Stimulated activated CD8-positive, alpha-beta memory T cell treated with anti-CD3 and anti-CD28 coated beads, Interleukin-4, amount 100 ng/mL, for 4 hours (primary cell): ENCODE measurements at regions not wholly inside any gene's neighbourhood (a gene's known extent, or its start where the extent isn't known, plus 50 kb on each side); places are given as distances from the start of the nearest gene placed in this dataset.

Experiments
- DNase-seq, 2 donors: peaks; one replicate each; pipeline ENCODE4 v3.0.0-alpha.2; 2020; ENCODE audit warnings: low read depth in 2 of 2, low spot score in 1 of 2

DNA sequence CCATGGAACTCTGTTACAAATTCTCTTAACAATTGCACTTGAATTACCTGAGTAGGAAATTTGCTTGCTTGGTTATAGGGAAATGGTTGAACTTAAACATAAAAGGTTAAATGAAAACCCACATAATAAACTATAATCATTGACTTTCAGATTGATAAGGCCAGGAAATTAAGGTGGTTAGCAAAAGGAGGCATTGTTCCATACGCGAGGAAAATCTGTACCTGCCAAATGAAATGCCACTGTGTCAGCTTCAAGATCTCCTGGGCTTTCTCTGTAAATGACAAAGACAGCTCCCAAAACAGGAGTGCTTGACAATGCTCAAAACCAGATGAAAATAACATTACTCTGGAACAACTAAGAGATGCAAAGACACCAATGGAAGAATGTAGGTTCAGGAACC lies 125.5 kb upstream of the KLF3 start:
- no peak for DNase-seq

DNA sequence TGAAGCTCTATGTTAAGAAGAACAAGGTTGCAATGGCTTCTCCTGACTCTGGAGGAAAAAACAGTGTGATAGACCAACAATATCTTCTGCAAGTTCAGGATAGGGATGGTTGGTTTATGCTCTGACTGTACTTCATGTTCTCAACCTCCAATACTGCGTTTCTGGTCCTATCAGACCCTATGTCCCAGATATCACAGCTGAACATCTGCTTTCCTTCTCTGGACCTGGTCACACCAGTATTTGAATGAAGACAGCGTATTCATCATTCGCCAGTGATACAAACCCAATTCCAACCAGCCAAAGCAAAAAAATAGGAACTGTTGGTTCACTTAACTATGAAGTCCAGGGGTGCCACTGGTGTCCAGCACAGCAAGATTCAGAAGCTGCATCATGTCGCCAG lies 124.5 kb upstream of the KLF3 start:
- DNase-seq: no peak

DNA sequence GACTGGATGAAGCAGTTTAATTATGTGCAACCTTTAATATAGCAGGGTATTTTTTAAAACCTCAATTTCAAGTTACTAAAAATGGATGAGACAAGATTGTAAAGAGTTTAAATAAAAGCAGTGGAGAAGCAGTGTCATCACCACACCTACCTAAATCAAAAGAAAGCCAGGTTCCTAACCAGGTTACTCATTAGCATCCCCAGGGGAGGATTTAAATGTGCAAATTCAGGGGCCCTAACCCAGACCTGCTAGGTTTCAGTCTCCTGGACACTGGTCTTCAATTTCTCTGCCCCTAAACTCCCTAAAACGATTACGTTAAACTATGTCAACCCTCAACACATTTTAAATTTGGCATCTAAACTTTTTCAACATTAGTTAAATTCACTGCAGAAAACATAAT lies 116.9 kb upstream of the KLF3 start:
- no peak for DNase-seq

DNA sequence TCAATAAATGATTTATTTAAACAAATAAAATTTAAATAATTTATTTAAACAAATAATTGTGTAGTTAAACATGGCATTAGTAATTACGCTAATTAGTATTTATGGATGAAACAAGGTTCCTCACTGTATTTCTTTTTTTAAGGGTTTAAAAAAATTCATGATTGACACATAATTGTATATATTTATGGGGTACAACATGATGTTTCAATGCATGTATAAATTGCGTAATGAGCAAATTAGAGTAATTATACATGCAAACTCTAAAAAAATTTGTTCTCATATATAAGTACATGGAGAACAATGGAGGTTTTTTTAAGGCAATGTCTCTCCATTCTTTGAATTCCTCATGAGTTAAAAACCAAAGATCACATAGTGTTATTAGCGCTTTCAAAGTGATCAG lies 115.7 kb upstream of the KLF3 start:
- no peak for DNase-seq

DNA sequence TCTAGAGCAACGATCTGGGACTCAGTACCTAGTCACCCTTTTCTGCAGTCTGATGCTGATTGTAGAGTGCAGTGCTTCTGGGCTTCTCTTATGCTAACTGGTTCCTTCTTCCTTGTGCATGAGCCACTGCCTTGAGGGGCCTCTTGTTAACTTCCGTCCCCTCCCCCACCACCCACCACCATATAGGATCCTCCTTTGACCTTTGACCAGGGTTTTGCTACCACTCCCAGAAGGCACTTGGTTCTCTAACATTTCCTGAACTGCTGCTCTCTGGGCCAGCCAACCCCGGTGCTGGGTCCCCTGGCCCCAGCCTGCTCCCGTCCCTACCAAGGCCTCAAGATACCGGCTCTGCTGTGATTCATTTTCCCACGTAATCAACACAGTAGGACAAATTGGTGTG lies 104.6 kb upstream of the KLF3 start:
- no peak for DNase-seq

DNA sequence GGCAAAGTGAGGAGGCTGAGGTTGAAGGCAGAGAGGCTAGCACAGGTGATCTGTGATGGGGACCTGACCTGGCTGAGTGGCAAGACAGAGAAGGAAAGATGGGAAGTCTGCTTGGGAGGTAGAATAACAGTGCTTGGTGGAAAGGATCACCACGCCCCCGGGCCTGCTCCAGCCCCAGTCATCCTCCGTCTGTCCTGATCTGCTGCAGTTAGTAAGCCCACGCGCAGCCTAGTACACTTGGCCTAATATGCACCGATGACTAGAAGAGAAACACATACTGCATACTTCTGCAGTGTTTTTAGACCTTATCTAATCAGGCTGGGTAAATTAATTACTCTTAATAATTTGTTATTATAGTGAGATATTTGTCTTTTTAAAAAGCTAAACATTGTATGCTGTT lies 103.7 kb upstream of the KLF3 start:
- DNase-seq: no peak

DNA sequence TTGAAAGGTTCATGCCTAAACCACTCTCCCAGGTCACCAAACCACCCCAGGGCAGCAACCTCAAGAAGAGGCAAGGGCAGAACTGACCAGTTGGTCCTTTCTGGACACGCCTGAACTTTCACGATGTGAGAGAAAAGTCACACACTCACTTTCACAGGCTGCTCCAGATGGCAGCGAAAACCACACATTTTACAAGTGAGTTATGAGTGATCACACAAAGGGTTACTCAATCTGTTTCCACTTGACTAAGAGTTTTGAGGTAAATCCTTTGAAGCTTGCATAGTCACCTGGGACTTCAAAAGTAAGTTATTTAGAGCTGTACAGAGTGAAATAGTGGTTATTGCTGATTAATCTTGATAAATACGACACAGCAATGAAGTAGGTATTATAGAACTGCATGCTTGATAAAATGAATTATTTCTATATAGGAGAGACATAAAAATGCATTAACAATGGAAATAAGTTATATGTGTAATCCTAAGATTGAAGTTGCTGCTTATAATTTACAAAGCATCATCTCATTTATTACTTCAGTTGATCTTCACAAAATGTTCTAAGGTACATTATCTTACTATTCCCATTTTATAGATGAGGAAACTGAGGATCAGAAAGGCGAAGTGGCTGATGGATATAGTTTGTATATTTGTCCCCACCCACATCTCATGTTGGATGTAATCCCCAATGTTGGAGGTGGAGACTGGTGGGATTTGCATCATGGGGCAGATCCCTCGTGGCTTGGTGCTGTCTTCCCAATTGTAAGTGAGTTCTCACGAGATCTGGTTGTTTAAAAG lies 103.0 kb upstream of the KLF3 start:
- DNase-seq: no peak

DNA sequence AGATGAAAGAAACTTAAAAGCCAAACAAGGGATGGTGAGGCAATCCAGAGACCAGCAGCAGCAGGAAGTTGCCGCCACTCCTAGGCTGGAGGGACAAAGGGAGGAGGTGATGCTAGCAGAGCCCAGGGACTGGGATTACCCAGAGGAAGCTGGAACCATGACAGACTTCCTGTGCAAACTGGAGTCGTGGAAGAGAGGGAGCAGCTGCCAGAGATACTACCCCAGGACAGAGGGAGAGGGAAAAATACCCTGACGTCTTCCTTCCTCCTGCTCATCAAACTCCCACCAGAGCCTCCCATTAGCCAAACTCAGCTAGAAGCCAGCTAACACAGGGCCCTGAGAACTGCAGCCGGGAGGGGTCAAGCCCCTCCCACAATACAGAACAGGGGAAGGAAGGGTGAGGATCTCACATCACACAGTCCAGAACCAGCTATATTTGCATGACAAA lies 101.2 kb upstream of the KLF3 start:
- no peak for DNase-seq

DNA sequence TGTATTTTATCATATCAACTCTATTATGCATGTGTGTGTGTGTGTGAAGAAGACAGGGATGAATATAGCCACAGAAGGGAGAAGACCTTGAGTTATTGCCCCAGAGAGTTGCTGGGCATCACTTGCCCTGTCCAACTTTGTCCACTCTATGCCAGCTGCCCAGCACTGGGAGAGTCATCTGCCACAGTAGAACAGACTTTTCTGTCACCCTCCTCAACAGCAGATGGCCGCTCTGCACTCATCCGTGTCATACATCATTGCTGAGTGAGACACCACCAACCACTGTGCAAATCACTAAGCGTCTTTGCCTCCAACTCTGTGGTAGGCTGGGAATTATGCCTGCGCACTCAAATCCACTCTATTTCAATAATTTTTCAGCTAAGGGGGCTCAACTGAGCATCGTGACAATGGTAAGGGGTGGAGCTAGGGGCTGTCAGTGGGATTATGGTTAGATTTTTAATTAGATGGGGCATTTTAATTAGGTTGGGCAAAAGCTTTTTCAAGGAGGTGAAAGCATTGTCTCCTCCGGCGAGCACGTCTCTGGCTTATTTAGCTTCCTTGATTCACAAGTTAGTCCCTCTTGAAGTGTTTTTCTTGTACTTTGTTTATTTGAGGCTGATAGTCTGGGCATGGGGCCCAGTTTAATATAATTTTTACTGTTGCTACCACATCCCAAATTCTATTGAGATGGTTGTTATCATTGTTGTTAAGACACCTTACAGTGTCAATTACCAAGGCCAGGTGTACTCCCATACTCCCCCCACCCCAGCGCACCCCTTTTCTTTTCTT lies 100.1 kb upstream of the KLF3 start:
- DNase-seq: no peak

DNA sequence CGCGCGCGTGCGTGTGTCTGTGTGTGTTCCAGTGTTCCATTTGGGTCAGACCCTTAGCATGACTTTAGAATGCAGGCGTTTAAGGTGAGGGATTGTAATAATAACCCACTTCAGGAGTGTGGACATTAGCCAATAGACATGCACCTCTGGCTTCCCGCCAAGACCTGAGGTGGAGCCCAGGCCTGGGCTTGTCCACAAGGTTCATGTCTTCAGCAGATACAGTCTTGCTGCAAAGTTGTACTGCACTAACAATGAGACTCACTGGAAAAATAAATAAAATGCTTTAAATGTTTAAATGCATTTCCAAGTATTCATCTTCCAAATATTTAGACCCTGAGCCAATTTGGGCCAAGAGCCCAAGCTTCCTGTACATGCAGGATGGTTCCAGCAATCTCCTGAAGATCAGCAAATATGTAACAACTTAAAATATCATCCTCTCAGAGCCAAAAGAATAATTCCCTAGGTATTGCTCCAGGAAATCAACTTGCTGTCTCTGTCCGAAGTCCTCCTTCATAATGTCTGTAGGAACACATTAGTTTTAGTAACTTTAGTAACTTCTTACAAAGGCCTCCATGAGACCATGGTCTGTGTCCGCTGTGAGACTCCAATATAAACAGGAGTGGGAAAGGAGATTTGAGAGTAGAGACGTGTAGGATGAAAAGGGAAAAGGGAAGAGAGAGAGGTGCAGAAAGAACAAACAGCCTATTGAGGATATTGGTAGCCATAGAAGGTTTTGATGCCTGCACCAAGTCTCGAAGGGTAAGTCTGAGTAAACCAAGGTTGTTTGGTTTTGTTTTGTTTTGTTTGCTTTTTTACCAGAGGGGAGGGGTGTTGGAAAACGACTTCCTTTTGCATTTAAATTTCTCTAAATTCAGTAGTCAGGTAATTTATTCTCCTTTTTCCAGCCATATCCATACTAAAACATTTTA lies 98.5 kb upstream of the KLF3 start:
- DNase-seq: no peak

DNA sequence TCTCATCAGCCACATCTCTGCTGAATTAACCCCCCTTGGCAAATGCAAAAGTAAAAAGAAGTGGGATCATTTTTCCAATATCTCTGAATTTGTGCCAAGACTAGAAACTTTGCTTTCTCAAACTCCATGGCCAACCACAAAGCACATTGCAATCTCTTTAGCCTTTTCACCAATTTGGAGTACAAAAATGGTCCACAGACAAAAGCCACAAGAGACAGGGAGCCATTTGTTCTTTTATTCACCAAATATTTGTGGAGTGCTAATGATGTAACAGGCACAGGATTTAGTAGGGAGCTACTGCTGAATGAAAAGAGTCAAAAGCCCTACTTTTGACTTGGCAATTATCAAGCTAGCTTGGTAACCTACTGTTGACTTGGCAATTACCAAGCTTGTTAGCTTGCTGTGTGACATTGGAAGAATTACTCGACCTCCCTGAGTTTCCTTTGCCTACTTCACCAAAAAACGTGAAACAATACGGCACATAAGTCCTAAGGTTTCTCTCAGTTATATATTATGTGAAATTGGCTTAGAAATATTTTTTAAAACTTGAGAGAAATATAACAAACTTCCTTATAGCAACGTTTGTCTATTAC lies 97.1 kb upstream of the KLF3 start:
- DNase-seq: no peak

DNA sequence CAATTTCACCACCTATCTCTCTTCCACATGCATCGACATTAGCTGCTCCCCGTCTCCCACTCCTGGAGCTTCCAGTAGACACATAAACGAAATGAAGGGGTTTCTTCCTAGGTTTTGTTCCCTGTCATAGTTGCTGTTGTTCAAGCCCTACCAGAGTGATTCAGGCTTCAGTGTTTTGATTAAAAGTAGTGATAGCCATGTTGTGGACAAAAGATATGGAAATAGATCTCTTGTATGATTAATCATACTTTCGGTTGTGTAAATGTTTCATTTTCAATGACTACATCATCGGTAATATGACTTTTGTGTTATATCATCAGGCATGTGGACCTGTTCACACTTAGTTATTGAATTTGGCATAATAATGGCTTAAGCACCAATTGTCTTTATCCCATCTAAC lies 96.5 kb upstream of the KLF3 start:
- DNase-seq: no peak

DNA sequence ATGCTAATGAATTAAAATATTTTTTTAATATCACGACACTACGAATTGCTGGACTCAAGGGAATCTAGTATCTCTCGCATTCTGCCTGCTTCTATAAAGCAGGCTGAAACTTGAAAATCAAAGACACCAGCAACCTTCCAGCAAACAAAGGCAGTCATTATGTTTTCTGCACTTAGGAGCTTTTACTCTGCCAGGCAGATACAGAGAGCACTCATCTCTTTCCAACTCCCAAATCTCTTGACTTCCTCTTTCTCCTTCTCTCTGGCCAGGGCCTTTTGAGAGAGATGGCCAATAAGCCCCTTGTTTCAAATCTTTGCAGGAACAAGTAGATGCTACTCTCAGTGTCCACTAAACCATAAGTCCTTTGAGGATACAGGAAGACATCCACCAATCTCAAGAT lies 95.2 kb upstream of the KLF3 start:
- DNase-seq: no peak

DNA sequence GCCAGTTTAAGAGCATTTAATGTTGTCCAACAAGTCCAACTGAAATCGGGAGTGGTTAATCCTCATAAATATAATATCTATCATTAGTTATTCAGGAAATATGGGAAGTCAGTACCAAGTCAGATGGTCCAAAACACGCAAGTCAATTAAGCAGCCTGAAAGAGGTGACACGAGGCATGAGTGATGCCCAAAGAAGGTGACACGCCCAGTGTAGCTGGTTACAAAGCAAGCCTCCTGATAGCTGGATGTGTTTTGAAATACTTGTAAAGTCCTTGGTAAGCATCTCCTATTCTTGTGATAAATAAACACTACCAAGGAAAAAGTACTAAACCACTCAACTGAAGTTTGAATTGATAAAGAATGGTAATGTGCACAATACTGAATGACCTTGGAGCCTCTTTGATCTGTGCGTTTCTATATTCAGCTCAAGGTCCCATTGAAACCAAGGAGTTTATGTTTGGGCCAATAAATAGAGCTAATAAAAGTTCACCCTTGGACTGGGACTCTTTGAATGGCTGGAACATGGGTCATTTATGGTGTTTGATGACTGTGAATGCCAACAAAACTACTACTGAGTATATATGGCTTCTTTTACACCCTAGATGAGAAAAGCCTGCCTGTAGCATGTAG lies 93.2 kb upstream of the KLF3 start:
- DNase-seq: no peak

DNA sequence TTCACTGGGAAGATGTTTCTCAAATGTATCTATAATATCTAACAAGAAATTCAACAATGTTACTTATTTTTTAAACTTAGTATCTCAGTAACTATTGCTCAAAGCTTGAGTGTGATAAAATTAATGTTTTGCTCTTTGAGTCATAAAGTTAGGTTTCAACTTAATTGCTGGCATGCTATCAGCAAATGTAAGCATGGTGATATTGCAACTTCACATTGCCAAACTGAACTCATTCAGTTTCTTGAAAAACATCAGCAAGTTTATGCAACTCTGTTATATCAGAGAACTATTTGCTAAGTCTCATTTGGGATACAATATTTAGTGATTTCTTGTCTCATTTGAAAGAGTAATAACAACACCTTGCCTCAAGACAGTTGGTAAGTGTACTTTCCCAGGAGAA lies 91.2 kb upstream of the KLF3 start:
- DNase-seq: no peak

DNA sequence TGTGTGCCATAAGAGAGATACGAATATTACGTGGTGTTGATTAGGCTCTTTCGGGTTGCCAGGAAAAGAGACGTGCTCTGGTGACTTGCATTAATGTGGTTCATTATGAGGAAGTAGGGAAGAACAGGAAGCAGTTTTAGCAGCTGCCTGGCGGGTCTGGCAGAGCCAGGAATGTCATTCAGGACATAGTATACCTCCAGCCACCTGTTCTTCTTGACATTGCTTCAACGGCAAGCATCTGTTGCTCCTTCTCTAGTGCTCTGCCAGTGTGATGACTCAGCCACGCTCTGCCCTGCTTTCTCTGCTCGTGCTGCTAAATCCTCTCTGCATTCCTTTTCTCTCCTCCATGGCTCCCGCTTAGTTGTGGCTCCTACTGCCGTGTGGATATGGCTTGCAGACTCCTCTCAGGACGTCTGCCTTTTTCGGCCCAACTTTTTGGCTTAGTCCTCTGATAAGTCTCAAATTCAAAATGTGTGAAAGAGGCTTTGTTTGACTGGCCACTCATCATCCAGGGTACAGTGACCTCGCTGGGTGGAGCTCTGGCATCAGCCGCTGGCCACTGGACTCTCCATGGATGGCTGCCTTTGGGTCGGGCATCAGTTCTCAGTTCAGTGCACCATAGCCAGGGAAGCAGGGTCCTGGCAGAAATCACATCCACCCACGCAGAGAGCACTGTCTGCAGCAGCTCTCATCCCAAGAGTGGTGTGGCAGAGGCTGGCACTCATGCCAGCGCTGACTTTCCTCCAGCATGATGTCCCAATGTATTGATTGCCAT lies 89.3 kb upstream of the KLF3 start:
- no peak for DNase-seq

DNA sequence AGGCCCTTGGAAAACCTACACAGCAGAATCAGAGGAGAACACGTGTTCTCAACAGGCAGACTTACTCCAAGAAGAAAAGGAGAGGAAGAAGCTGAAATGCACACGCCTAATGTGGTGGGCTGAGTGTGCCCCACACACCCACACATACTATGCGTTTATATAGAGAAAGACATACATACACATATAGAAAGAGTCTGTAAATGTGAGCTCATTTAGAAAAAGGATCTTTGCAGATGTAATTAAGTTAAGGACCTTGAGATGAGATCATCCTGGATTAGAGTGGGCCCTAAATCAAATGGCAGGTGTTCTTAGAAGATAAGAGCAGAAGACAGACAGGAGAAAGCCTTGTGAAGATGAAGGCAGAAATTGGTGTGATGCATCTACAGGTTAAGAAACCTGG lies 87.2 kb upstream of the KLF3 start:
- DNase-seq: no peak

DNA sequence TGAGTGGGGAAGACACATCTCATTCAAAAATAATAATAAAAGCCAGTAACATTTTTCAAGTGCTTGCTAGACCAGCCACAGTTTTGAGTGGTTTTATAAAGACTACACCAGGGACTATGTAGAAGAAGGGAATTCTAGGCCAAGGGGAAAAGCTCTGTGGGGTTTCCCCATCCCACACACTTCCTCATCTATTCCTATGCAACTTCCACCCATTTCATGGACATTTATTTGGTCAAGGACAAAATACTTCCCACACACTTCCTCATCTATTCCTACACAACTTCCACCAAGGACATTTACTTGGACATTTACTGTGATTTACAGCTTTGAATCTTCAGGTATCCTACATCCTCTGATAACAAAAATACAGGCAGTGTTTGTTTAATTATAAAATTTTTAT lies 86.5 kb upstream of the KLF3 start:
- no peak for DNase-seq

DNA sequence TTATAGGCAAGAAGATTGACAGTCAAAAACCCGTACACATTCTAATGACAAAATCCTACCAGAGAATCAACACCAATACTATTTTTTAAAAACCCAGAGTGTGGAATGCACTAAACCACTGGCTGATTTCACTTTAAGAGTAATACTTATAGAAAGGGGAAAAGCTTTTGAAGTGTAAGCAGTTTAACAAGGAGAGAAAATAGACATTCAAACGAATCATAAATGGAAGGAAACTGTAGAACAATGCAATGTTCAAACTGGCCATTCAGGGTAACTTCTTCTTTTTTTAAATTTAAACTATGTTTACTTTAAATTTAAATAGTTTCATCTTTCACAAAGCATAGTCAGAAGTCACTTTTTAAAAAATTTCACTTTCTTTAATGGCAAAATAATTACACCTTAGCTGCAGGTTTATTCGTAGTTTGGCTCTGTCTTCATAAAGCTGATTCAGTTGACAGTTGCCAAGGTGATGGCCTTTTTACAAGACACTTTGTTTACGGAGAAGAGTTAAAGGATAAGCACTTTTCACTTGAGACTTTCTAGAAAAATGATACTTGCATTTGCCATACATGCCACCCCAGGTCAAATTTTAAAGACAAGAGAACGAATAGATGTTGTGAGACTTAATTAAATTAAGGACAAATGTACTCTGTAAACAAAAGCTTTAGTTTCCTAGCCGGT lies 82.4 kb upstream of the KLF3 start:
- DNase-seq: no peak
